ENCODE measurements at regions not wholly inside any gene's neighbourhood (a gene's known extent, or its start where the extent isn't known, plus 50 kb on each side); places are given as distances from the start of the nearest gene placed in this dataset.

DNA sequence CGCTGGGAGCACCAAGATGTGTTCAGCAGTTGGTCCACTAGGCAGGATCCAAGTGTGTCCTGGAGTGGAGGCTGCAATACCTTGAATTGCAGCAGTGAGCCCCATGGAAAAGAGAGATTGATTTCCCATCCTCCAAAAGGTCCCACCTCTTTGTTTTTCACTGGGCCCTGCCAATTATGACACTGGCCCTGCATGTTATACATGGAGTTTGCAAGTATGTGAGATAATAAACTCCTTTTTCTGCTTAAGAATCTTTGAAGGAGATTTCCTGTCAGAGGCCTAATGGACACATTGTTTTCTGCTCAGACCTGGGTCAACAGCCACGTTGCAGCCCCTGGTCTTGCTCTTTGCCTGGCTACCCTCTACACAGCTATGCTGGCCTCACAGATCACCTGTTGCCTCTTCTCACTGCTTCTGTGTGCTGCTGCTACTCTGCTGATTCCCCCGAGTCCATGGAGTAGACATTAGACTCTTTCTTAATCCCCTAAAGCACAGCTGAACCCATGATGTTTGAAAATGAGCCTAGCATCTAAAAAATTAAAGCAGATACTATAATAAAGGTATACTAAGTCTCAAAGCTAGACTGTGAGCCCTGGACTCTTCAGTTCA lies 341.9 kb upstream of the CDH11 start:
- DNase-seq: no peak

DNA sequence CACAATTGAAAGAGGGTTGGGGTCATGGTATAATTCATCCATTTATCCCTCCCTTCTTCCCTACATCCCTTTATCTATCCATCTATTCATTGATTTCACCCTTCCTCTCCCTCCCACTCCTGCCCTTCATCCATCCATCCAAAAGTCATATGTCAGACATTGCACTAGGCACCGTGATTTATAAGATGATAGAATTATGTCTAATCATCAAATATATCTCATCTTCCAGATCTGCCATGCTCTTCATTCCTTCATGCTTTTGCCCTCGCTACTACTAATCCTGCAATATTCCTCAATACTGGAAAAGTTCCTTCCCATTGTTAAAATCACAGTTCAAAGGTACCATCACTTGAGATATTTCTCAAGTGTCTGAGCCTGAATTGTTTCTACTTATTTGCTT lies 335.2 kb upstream of the CDH11 start:
- DNase-seq: no peak

DNA sequence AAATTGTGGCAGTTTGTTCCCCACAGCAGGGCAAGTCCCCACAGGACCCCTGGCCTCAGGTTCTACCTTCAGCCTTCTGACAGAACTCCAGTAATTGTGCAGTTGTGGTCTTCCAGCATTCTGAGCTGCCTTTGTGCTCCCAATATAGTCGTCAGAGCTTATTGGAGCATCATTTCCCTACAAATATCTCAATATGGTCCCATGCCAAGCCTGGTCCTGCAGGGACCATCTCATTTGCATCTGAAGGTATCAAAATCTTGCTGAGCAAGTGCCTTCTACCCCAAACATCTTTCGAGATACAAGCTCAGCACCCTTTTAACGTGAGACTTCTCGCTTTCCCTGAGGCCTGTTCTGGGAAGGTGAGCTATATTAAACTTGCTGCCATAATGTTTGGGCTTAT lies 333.9 kb upstream of the CDH11 start:
- no peak for DNase-seq

DNA sequence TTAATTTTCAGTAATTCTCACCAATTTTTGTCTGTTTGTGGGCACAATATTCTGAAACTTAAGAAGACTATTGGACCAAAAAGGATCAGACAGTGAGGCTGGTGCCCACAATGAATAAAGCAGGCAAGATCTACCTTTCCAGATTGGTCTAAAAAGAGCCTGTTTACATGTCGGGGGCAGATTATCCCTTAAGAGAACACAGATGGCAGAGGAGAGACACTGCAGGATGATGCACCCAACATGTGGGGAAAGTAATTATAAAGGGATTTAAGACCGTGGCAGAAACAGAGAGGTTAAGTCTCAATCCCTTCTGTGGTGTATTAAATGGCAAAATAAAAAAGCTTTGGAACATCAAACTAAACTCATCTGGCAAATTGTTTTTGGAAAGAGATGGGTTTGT lies 331.8 kb upstream of the CDH11 start:
- DNase-seq: no peak

DNA sequence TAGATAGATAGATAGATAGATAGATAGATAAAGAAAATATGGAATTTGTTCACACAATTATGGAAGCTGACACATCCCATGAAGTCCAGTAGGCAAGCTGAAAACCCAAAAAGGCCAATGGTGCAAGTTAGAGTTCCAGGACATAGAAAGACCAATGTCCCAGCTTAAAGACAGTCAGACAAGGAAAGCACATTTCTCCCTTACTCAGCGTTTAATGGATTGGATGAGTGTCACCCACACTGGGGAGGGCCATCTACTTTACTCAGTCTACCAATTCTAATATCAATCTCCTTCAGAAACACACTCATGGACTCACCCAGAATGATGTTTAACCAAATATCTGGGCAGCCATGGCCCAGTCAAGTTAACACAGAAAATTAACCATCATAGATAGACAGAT lies 327.7 kb upstream of the CDH11 start:
- DNase-seq: no peak

DNA sequence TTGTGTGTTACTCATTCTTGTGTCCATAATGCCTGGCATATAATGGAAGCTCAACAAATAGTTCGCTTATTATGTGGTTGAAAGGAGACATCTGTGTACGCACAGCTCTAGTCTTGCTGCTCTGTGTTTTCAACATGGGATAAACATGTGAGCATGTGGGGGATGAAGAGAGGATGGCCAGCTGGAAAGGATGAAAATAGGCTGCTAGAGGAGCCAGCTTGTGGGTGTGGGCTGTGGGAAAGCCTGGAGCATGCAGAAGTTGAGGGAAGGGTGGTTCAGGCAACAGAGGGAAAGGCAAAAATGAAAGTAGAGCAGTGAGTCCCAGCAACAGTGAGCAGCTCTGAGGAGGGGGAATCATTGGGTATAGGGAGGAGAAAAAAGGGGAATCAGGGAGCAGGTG lies 324.6 kb upstream of the CDH11 start:
- no peak for DNase-seq

DNA sequence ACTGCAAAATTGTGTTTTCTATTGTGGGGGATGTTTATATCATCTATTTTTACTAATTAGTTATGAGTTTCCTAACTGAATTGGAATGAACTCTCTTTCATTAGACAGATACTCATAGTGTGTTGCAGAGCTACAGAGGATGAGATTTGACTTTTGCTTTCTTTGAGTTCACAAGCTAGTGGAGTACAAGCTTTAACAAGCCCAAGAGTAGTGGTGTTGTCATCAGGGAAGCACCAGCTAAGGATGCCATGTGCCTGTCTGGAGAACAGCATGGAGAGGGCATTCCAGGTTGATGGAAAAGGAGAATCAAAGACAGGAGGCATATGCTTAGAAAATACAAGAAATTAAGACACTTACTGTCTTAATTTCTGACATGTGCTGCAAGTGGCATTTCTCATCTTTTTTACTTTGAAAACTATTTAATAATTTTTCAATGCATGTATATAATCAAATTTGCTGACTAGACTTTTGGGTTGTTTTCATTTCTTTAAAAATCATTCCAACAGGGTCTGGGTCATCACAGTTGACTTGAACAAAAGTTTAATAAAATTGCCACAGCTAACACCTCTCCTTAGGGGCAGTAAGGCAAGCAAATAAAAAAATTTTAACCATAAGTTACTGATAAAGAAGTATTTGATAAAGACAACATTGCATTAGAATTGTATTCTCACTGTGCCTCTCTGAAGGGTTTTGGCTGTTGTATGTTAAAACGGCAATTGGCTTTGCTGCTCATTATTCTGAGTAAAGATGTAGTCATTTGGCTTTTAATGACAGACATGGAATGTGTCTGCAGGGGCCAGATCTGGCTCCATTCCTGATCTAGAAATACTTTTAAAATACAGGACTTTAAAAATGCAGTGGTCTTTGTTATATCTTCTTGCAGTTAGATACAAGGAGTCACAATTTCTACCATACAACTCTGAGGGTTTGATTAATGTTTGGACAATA lies 323.7 kb upstream of the CDH11 start:
- DNase-seq: no peak

DNA sequence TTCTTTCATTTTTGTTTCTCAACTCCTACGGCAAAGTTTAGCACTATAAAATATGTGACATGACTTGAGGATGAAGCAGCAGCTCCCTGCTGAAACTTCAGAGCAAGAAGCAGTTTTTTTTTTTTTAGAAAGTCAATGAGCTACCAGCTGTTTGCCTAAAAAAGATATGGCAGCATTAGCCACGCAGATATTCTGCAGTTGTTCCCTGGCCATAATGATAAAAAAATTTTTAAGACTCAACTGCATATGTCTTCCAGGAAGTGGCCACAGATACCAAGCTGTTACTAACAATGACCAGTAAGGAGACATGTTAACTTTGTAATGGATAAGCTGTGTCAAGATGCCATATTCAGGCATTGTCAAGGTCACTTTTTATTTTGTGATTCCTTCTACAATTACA lies 319.6 kb upstream of the CDH11 start:
- DNase-seq: no peak

DNA sequence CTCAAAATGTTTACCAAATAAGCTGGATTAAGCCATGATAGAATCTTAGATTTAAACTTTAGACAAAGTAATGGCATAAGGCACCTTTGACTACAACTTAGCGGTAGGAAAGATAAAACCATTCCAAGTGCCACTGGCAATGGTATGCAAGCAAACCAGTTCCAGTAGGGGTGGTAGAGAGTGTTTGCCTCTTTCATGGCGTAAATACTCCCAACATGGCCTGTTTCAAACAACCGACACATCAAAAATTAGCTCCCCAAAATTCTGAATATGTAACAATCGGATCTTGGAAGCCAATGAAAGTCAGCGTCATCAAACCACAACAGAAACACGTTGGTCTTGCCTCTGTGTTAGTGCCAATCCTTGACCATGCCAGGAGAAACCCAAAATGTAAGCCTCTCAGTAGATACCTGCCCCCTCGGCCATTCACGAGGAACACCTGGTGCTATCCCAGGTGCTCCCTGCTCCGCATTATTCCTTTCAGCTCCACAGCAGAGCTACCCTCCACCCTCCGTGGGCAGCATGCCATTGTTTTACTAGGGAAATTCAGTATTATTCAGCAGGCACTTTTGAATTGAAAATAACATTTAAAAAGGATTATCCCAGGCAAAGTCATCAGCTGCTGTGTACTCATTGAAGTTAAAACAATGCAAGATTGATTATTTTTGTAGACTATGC lies 307.8 kb upstream of the CDH11 start:
- no peak for DNase-seq

DNA sequence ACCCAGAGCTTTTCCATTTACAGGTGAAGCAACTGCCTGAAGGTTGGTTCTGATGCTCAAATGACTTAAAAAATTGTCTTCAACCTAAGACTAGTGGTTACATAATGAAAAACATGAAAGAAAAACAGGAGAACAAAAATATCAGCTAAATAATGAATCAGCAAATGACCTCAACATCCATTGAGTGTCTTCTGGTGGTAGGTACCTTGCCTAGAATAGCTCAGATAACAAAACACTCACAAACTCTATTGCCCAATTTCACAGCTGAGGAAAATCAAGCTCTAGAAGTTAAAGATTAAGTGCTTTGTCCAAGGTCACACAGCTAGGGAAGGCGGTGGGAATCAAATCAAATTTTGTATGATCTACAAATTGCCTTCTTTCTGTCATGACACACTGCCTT lies 304.6 kb upstream of the CDH11 start:
- no peak for DNase-seq

DNA sequence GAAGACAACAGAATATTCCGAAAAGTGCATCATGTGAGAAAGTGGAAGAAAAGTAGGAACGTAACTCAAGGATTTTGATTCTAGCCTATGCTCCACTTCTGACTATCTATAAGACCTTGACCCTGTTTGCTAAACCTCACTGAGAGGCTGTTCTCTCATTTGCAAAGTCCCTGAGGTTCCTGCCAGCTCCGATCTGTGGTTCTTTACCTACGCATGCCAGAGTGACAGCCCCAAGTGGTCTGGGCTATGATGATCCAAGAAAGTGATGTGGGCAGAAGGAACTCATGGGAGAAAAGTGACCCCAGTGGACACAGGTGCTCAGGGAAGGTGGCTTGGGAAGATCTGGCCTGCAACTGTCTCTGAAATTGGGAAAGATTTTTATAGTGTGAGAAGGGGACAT lies 301.1 kb upstream of the CDH11 start:
- no peak for DNase-seq

DNA sequence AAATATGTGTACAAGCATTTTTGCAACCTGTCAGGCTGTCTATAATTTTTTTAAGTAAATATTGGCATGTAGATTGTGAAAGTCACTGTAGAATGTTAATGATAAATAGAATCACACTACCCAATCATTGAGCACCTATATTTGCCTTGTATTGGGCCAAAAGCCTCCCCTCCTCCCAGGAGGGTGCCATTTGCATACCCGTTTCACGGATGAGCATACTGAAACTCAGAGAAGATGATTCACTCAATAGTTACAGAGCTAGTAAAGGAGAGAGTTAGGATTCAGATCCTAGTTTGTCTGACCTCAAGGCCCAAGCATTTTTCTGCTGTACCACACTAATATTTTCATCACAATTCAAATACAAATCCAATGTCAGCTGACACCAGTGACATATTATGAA lies 299.7 kb upstream of the CDH11 start:
- DNase-seq: no peak

DNA sequence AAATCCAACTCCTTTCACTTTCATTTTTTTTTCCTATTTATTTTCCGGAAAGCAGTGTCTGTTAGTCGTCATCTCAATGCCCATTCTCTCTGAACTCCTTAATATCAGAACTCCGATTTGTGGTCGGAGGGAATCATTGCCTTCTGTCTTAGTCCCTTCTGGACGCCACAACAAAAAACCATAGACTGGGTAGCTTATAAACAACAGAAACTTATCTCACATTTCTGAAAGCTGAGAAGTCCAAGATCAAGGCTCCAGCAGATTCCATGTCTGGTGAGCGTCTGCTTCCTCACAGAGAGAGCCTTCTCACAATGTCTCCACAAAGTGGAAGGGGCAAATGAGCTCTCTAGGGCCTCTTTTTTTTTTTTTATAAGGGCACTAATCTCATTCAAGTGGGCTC lies 296.6 kb upstream of the CDH11 start:
- DNase-seq: no peak

DNA sequence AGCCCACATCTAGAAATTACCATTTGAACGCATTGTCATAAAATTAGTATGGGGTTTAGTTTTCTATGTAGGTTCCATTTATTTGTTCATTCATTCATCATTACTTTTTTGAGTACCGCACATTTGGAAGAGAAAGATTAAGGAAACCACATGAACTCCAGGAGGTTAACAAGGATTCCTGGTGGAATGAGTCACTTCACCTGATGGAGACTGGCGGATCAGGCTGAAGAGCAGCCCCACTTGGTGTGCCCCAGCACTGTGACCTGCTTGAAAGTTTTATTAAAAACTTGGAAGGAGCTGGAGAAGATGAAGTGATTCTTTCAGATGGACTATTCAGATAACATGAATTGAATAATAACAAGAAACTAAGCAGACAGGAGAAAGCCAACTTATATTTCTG lies 293.6 kb upstream of the CDH11 start:
- DNase-seq: no peak

DNA sequence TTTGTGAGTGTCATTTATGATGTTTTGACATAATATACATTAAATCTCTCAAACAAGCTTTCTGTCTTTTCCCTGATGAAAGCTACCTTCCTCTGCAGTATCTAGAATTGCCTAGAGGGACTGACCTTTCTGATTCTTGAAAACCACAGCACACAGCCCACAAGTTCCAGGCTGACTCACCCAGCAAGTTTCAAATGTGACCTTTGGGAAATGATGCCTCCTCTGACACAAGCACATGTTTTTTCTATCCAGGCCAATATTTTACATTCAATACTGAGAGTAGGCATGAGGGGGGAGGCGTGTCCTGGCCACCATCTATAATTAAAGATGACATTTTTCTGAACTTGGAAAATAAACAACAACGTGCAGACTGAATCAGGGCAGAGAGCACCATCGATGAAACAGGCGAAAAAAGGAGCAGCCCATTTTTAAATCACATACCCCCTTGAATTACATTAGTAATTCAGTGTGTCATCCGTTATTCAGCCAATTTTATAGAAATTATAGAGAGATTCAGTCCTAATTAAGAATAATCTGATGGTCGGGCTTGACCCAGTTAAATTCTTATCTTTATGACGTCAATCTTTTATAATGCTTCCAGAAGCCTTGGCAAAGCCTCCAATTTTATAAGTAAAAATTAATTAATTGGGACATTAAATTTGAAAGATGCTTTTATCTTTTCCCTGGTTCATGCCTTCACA lies 292.6 kb upstream of the CDH11 start:
- no peak for DNase-seq

DNA sequence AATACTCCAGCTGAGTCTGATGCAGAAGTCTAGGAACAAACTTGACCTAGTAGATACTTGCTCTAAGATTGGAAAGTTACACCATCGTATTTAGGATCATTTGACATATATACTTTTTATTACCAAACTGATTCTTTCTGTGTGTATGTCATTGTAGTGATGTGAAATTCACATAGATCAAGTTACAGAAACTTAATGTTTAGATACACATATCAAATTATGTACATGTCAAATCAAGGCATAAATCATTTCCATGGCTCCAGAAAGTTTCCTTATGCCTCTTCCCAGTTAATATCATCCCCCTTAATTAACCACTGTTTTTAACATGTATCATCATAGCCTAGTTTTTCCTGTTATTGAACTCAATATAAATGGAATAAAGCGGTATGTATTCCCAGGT lies 292.0 kb upstream of the CDH11 start:
- DNase-seq: no peak

DNA sequence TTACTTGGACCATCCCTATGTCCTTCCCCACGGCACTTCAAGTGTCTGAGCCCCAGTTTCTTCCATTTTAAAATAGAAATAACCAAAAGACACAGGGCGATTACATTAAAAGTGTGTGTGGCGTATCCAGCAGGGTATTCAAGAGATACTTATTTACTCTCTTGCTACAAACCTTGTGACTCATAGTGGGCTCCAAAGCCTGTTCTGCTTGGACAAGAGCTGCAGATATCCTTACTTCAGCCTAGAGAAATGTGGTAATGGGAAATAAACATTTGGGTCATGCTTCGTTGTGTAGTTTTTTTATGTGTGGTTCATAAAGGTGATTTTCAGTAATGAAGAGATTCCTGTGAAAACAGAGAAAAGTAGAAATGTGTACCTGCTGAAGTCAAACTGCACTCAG lies 288.9 kb upstream of the CDH11 start:
- no peak for DNase-seq

DNA sequence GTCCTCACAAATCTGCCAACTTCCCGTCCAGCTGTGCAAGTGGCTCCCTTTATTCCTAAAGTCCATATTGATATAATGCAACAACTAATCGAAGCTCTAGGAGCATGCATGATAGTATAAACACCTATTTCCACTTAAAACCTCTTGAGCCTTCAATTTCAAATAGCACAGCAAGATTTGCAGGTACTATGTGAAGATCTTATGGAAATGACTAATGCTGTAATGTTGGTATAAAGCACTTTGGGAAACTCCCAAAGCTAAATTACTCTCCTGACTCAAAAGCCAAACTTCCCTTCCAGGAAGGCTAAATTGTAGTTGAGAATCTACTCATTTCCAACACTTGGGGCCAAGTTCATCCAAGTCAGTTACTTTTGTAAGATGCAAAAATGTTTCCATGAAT lies 287.6 kb upstream of the CDH11 start:
- no peak for DNase-seq

DNA sequence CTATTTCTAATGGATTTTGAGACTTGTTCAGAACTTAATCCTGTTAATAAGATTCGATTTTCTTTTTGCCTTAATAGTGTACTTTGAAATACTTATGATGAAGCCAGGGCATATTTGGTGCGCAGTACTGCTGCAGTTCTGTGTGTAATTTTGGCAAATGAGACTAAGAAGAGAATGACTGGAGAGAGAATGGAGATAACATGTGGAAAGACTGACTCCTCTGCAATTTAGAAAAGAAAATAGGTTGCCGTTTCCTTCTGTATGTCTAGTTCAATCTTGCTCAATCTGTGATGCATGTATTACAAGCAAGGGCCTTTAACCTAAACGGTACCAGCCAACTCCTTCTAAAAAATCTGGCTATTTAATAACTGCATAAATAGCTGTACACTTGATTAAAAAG lies 285.1 kb upstream of the CDH11 start:
- no peak for DNase-seq

DNA sequence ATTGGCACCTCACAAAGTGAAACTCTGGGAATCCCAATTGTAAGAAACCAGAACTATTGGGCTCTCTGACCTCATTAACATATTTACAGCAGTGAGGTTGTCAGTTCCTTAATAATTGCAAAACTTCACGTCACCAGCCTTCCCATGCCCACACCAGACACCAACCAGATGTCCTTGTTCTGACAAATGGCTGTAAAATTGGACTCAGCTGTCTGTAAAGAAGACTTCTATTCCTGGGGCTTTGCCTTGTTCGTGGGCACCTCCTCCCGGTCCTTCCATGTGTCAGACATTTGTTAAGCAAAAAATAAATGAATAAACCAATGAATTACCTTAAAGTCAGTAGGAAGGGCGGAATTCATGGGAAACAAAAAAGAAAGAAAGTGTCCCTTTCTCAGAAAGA lies 284.3 kb upstream of the CDH11 start:
- no peak for DNase-seq

DNA sequence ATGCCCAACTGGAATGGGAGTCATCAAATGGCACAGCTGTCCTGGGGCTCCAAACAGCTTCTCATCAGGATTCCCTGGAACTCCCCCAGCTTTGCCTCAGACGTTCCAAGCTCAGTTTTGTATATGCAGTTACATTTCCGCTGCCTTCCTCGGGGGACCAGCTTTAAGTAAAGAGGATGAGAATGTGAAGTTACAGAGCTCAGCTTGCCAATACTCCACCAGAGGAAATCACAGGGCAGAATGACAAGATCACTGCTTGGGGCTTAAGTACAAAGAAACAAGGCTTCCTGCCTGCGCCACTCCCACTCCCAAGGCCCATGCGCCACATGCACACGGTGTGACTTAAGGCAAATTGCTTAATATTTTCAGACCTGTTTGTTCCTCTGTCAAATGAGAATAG lies 272.4 kb upstream of the CDH11 start:
- DNase-seq: no peak

DNA sequence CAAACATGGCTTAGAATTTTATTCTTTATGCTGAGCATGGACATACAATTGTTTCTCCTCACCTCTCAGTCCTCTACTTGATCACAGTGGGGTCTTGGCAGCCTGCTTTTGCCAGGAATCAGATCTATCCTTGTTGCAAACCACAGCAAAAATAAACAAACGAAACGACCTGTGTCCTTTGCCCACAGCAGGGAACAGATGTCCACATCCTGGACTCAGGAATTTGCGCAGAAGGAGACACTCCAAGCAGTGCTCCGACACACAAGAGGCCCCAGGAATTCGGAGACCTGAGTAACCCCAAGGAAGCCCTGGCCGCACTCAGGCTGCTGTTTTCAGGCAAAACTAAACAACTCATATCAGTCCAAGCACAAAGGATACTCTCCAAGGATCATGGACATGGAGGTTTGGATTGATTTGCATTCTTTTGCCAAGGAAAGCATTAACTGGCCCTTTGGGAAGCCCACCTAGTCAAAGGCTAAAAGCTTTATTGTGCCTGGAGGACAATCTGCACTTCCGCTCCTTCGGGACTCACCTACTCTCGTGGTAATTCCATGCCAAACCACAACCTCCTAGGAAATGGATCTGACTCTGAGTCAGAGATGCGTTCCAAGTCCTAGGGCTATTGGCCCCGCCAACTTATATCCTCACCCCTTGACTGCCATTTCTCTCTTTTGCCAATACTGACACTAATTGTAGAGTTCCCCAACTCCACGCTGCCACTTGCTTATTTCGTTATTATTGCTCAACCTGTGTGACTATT lies 271.1 kb upstream of the CDH11 start:
- no peak for DNase-seq

DNA sequence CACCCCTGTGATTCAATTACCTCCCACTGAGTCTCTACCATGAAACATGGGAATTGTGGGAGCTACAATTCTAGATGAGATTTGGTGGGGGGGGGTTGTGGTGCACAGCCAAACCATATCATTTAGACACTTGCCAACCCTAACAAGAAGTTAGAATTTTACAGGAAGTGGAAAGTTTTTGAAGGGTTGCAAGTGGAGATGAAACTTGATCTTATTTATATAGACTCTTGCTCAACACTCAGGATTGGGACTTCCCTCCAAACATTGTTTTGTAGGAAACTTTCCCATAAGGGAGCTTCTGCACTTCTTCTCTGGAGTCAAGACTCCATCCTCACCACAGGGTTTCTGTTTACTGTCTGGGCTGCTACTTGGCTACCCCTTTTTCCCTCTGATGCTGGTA lies 266.7 kb upstream of the CDH11 start:
- no peak for DNase-seq
